Mucosa of rectum (tissue), 2 donors: ENCODE measurements at regions not wholly inside any gene's neighbourhood (a gene's known extent, or its start where the extent isn't known, plus 50 kb on each side); places are given as distances from the start of the nearest gene placed in this dataset.

Source experiments
- H3K27ac ChIP-seq, 2 donors: one replicate each; pipeline ENCODE4 v1.7.0; 2013; ENCODE audit warnings: inconsistent platforms in 2 of 2, low read depth in 2 of 2, low read length in 2 of 2
- H3K27me3 ChIP-seq, 2 donors: one replicate each; pipeline ENCODE4 v1.7.0; 2013; ENCODE audit warnings: low read length in 2 of 2; ENCODE audit not compliant: control insufficient read depth in 2 of 2, insufficient read depth in 2 of 2
- H3K36me3 ChIP-seq, 2 donors: one replicate each; pipeline ENCODE4 v1.7.0; 2013; ENCODE audit warnings: low read length in 2 of 2; ENCODE audit not compliant: control insufficient read depth in 2 of 2, insufficient read depth in 2 of 2
- H3K4me1 ChIP-seq, 2 donors: one replicate each; pipeline ENCODE4 v1.7.0; 2013; ENCODE audit warnings: low read length in 2 of 2, mild to moderate bottlenecking in 1 of 2; ENCODE audit not compliant: control insufficient read depth in 2 of 2, insufficient read depth in 2 of 2
- H3K4me3 ChIP-seq, 2 donors: one replicate each; pipeline ENCODE4 v1.7.0; 2013; ENCODE audit warnings: low read length in 2 of 2
- H3K9ac ChIP-seq, 2 donors: one replicate each; pipeline ENCODE4 v1.7.0; 2013; ENCODE audit warnings: low read length in 2 of 2, low read depth in 1 of 2, mild to moderate bottlenecking in 1 of 2
- H3K9me3 ChIP-seq, 2 donors: one replicate each; pipeline ENCODE4 v1.7.0; 2013; ENCODE audit warnings: low read length in 2 of 2; ENCODE audit not compliant: control insufficient read depth in 2 of 2
- donor health status: healthy.
- donor health status: Normal muscosa, but diverticular disease.

DNA sequence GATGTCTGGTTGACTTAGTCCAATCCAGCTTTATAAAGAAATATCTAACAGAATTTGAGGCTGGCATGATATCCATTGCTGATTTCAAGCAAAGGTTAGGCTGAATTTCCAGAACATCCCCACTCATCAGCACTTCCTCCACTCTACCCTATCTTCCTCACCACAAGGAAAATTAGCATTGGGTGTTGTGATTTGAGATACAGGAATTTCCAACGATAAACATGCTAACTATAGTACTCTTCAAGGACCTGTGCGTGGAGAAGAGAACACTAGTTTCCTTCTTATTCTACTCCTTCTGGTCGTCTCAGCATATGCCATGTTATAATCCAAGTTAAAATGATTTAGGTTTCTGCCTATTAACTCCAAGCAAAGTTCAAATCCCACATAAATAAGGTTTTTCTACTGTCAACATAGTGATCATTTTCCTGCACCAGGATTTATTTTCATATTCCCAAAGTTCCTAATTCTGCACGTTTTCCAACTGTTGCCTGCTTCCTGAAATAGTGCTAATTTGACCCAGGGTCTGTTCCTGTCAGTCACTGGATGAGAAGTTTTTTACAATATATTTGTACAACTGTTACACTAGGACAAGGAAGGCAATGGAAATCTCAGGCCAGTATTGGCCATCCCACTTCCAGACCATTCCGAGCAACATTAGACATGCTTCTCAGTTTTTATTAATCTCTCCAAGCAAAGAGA lies 177.6 kb upstream of the EDNRA start:
- Histone ChIP-seq H3K4me3 (no peak overlapping the region), H3K36me3 (no peaks in the 10 kb centered on the region), H3K9me3 (no peaks in the 10 kb centered on the region), H3K27me3 (no peaks in the 10 kb centered on the region), H3K4me1 (no peaks in the 10 kb centered on the region), H3K9ac (no peak overlapping the region), H3K27ac (no peak overlapping the region)

DNA sequence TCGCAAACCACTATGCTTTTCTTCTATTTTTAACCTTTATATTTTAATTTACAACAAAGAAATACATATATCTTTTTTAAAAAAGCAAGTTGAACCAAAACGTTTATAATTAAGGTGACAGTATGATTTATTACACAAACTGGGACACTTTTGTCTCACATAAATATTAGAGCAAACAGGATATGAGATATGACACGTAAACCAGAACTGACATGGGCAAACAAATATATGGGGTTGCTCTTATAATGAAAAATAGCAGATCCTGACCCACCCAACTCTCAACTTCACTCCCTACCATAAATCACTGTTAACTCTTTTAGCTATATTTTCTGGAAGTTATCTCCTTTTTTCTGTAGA lies 177.0 kb upstream of the EDNRA start:
- no peaks in the 10 kb centered on the region for H3K36me3 ChIP-seq
- H3K27ac ChIP-seq: no peak overlapping the region
- no peaks in the 10 kb centered on the region for H3K4me1 ChIP-seq
- H3K27me3 ChIP-seq: no peaks in the 10 kb centered on the region
- no peaks in the 10 kb centered on the region for H3K9me3 ChIP-seq
- H3K4me3 ChIP-seq: no peak overlapping the region
- H3K9ac ChIP-seq: no peak overlapping the region

DNA sequence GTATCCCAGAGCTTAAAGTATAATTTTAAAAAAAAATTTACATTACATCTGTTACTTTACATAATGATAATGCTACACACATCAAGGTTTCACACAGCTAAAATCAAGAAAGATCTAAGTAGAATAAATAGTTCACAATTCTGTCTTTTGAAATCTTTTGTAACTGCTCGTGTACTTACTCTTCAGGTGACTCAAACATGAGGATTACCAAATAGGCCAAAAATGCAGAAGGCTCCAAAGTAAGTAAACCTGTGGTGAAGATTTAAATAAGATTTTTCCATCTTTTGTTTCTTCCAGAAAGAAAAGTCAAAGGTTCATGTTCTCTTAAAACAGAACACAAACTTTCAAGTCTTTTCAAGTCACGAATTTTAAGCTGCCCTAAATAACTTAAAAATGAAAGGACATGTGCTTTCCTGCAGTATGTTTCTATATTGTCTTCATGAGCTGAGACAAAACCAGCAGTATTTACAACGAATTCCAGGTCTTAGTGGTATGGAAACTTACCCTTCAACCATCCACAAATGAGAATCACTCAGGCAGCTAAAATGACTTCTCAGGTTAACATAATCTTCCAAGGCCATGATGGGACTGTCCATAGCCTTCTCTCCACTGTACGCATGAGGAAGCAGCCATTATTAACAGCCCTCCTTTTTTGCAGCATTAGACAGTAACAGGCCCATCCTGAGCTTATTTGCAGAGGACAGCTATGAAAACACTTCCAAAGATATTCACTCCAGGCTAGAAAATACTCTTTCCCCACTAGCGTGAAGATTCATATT lies 172.8 kb upstream of the EDNRA start:
- H3K27ac ChIP-seq: no peak overlapping the region
- H3K4me1 ChIP-seq: no peaks in the 10 kb centered on the region
- H3K4me3 ChIP-seq: no peak overlapping the region
- no peaks in the 10 kb centered on the region for H3K9me3 ChIP-seq
- H3K36me3 ChIP-seq: no peaks in the 10 kb centered on the region
- H3K27me3 ChIP-seq: no peaks in the 10 kb centered on the region
- no peak overlapping the region for H3K9ac ChIP-seq

DNA sequence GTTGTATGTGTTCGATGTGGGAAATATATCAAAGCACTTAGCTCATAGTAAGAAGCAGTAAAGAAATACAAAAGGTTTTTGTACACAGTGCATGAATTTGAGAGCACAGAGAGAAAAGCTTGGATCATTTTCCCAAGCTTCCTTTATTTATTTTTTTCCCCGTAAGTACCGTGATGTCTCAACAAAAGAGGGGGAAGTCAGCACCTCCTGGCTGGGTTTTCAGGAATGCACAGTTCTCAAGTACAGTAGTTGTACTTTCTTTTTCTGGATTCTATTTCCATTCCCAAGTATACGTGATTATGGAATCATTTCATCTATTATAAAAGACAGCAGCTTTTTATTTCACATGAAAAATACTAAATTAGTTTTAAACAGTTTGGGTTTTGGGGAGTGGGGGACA lies 171.5 kb upstream of the EDNRA start:
- no peaks in the 10 kb centered on the region for H3K9me3 ChIP-seq
- no peaks in the 10 kb centered on the region for H3K27me3 ChIP-seq
- no peak overlapping the region for H3K9ac ChIP-seq
- H3K36me3 ChIP-seq: no peaks in the 10 kb centered on the region
- H3K27ac ChIP-seq: no peak overlapping the region
- H3K4me3 ChIP-seq: no peak overlapping the region
- H3K4me1 ChIP-seq: no peaks in the 10 kb centered on the region

DNA sequence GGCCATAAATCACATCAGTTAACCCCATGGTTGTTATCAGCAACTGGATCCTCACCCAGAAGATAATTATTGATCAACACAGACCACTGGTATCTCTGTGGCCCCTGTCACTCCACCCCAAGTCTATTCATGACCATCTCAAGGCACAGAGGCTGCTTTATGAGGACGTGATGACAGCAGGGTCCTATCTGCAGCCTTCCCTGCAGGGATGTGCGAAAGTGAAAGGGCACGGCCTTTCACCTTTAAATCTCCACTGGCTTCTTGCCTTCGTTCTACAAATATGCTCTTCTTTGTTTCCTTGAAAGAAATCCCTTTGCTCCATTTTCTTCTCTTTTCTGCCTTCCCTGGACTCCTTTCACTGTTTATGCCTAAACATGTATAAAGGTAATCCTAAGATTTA lies 170.6 kb upstream of the EDNRA start:
- H3K27ac ChIP-seq: no peak overlapping the region
- no peaks in the 10 kb centered on the region for H3K4me1 ChIP-seq
- H3K9me3 ChIP-seq: no peaks in the 10 kb centered on the region
- no peaks in the 10 kb centered on the region for H3K36me3 ChIP-seq
- no peak overlapping the region for H3K9ac ChIP-seq
- no peak overlapping the region for H3K4me3 ChIP-seq
- no peaks in the 10 kb centered on the region for H3K27me3 ChIP-seq

DNA sequence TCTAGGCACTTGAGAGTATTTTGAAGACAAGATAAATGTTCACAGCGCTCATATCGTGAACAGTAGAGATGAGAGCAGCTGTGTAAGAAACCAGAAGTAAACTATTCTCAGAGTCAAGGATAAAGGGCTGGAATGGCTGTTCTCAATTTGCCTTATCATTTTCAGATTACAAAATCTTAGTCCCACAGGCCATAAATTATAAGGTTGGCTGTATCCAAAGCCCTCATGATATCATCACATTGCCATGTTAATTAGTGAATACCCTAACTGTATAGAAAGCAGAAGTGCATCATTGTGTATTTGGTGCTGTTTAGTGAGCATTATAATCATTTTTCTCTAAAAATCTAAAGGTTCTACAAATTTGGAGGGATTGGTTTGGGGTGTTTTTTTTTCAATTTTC lies 168.9 kb upstream of the EDNRA start:
- no peaks in the 10 kb centered on the region for H3K4me1 ChIP-seq
- H3K27me3 ChIP-seq: no peaks in the 10 kb centered on the region
- H3K9ac ChIP-seq: no peak overlapping the region
- H3K36me3 ChIP-seq: no peaks in the 10 kb centered on the region
- no peaks in the 10 kb centered on the region for H3K9me3 ChIP-seq
- no peak overlapping the region for H3K27ac ChIP-seq
- H3K4me3 ChIP-seq: no peak overlapping the region

DNA sequence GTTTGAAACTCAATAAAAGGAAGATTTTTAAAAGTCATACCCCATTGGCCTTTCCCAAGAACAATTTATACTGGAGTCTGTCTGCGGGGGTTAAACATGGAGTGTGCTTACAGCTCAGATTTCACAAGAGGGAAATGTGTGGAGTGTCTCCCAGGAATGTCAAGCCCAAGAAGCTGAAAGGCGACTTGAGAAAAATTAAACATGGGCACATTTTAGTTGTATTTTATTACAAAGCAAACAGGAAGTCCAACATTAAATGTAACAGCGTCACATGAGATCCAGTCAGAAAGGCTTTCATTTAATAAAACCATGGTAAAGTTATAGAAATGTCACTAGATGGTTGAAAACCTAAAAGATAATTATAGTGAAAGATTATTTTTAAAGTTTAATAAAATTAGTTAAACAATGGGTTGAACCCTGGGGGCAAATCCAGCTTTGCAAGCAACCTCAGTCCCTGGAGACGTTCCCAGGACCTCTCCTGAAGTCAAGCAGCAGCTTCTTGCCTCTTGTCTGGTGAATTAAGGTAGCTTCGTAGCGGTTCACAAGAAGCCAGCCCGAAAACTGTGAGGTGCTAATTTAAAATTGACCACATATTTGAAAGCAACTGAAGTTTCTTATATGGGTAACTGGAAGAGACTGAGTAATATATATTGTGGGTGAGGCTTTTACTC lies 168.4 kb upstream of the EDNRA start:
- Histone ChIP-seq H3K4me1 (no peaks in the 10 kb centered on the region), H3K9ac (no peak overlapping the region), H3K9me3 (no peaks in the 10 kb centered on the region), H3K27me3 (no peaks in the 10 kb centered on the region), H3K36me3 (no peaks in the 10 kb centered on the region), H3K4me3 (no peak overlapping the region), H3K27ac (no peak overlapping the region)

DNA sequence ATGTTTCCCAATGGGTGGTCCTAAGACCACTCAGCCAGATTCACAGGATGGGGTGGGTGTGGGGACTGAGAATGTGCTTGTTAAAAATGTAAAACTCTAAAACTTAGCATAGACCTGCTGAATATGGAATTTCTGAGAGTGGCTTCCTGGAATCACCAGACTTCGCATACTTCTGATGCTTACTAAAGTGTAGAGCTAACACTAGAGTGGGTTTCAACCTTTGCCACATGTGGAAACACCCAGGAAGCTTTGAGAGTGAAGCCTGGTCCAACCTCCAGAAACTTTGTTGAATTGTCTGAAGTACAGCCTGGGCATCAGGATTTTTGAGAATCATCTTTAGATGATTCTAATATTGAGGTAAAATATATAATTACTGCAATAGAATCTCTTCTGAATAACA lies 167.8 kb upstream of the EDNRA start:
- H3K4me1 ChIP-seq: no peaks in the 10 kb centered on the region
- H3K9ac ChIP-seq: no peak overlapping the region
- H3K27ac ChIP-seq: no peak overlapping the region
- H3K36me3 ChIP-seq: no peaks in the 10 kb centered on the region
- no peaks in the 10 kb centered on the region for H3K9me3 ChIP-seq
- H3K27me3 ChIP-seq: no peaks in the 10 kb centered on the region
- H3K4me3 ChIP-seq: no peak overlapping the region

DNA sequence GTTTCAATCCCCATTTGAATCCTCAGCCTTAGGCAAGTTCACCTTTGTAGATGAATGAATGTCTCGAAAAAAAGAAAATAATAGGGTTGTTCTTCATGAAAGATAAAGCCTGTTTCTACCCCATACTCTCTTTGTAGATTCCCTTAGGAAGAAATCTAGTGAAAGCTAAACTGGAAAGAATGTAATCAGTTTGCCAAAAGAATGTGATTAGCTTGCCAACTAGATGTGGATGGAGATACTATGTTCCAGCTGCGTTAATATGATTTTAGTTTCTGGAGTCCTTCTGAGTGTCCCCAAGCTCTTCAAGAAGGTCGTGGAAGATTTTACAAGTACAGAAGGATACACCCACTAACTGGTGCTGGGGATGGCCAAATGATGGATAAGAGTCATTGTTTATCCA lies 162.3 kb upstream of the EDNRA start:
- H3K27me3 ChIP-seq: no peaks in the 10 kb centered on the region
- no peaks in the 10 kb centered on the region for H3K9me3 ChIP-seq
- H3K27ac ChIP-seq: no peak overlapping the region
- H3K4me3 ChIP-seq: no peak overlapping the region
- no peaks in the 10 kb centered on the region for H3K36me3 ChIP-seq
- H3K9ac ChIP-seq: no peak overlapping the region
- H3K4me1 ChIP-seq: no peaks in the 10 kb centered on the region

DNA sequence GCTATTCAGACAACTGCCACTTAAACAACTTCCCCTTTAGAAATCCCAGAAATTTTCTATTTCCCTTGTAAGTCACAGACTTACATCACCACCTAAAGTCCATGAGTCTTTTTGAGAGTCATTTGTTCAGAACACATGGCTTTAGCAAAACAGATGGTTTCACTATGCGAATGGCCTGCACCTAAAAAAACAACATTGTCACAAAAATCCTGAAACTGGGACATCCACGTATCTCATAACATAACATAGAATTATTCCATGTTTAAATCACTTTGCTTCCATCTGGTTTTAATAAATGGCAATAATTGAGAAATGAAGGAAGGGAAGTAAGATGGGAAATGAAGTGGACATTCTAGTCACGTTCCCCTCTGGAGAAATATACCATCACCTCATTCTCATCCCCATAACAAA lies 155.3 kb upstream of the EDNRA start:
- Histone ChIP-seq H3K27me3 (no peaks in the 10 kb centered on the region), H3K36me3 (no peaks in the 10 kb centered on the region), H3K27ac (no peak overlapping the region), H3K9ac (no peak overlapping the region), H3K4me3 (no peak overlapping the region), H3K9me3 (no peaks in the 10 kb centered on the region), H3K4me1 (peaks cover 0 to 13% of the 10 kb centered on the region in 2 donors)
